Psoas muscle (tissue), 7 donors: ENCODE measurements at regions not wholly inside any gene's neighbourhood (a gene's known extent, or its start where the extent isn't known, plus 50 kb on each side); places are given as distances from the start of the nearest gene placed in this dataset.

Experiments
- ATAC-seq, 4 donors: fragments of 200-7000 bp; cut with Tn5 transposase; one replicate each; pipeline ENCODE4 v1.9.1; 2020; ENCODE audit warnings: moderate library complexity in 3 of 4, mild to moderate bottlenecking in 2 of 4
- DNase-seq, 2 donors: peaks; one replicate each; pipeline ENCODE4 v3.0.0-alpha.2; 2020
- H3K27ac ChIP-seq: fragments of 200-600 bp; one replicate; pipeline ENCODE4 v1.8.0; 2022
- H3K27me3 ChIP-seq, 3 donors: fragments of 200-600 bp in 1 of 3; one replicate each; pipeline versions ENCODE4 v1.6.1 to v1.8.0; 2013 to 2022; ENCODE audit warnings: low read length in 2 of 3, mild to moderate bottlenecking in 2 of 3, moderate library complexity in 1 of 3; ENCODE audit not compliant: insufficient read depth in 3 of 3
- H3K36me3 ChIP-seq, 2 donors: fragments of 200-600 bp in 1 of 2; one replicate each; pipeline versions ENCODE4 v1.6.1 to v1.8.0; 2013 to 2022; ENCODE audit warnings: low read depth in 1 of 2, mild to moderate bottlenecking in 1 of 2, moderate library complexity in 1 of 2; ENCODE audit not compliant: insufficient read depth in 1 of 2
- H3K4me1 ChIP-seq: fragments of 200-600 bp; one replicate; pipeline ENCODE4 v1.8.0; 2022
- H3K4me3 ChIP-seq: fragments of 200-600 bp; one replicate; pipeline ENCODE4 v1.8.0; 2022; ENCODE audit warnings: mild to moderate bottlenecking
- H3K9me3 ChIP-seq: fragments of 200-600 bp; one replicate; pipeline ENCODE4 v1.8.0; 2022
- CTCF ChIP-seq: fragments of 200-600 bp; IDR thresholded peaks from one replicate; pipeline ENCODE4 v1.8.0; 2022; ENCODE audit warnings: antibody characterized with exemption
- WGBS, 3 donors: extraction: QIAGEN DNeasy Blood & Tissue Kit; methylation state at CpG; one replicate each; pipeline versions ENCODE4 v1.1.6 to v1.1.7; 2013; 5-methylcytosine and 5-hydroxymethylcytosine counted together
- intact Hi-C, 2 donors: fragments of 100-400 bp; cut with DNase I; formaldehyde crosslinking; loops; one replicate each; pipeline versions ENCODE4 v1.11.0 to v1.14.2; 2022
- donor health status: healthy with polysubstance abuse.
- donor health status: DM: no; HTN: no; CAD: no; lungs with moderate emphysema.
- donor health status: Bipolar disorder and iron deficiency.
- donor health status: healthy.
- donor health status: DM: yes; HTN: yes; CAD: no.
- donor health status: DM: no; HTN: no; CAD: no.
- donor health status: DM: yes; HTN: yes; CAD: no.

DNA sequence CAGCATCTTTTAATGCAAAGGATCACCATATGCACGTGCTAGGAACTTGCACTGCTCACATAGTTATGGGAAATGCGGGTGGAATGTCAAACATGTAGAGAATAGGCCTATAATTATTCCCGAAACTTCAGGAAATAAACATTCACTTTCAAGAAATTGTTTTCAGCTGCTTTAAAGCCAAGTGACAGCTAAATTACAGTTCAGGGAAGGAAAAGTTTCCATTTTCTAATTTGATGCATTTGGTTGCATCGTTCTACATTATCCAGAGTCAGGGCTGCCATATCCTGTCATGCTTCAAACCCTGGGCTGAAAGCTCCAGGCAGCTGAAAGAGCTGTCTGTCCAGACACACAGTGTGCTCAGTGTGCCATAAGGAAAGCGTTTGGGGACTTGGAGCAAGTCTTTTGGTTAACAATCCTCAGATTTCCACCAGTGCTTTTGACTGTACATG is 518.1 kb downstream of the CSNK1G3 start:
- intact Hi-C loops, result no loop called here
- Histone ChIP-seq H3K9me3 (no peaks in the 10 kb centered on the region), H3K27me3 (no peaks in the 10 kb centered on the region), H3K4me1 (no peaks in the 10 kb centered on the region), H3K36me3 (no peaks in the 10 kb centered on the region), H3K4me3 (no peak overlapping the region), H3K27ac (no peak overlapping the region)
- ATAC-seq (no peak), DNase-seq (no peak)
- 75 to 81% (median 75%) methylated on average over 5 of the region's 5 CpGs for WGBS, 3 donors
- no peak for TF ChIP-seq CTCF

GRCh38 chr5:124027441-124027840 is 515.5 kb downstream of the CSNK1G3 start:
- no peak for DNase-seq
- intact Hi-C loops, result no loop called here
- Histone ChIP-seq H3K36me3 (no peaks in the 10 kb centered on the region), H3K4me1 (no peaks in the 10 kb centered on the region), H3K27ac (no peak overlapping the region), H3K9me3 (no peaks in the 10 kb centered on the region), H3K4me3 (no peak overlapping the region), H3K27me3 (no peaks in the 10 kb centered on the region)
- no peak for TF ChIP-seq CTCF
- ATAC-seq, result no peak
- WGBS, 3 donors, result 88 to 96% (median 91%) methylated on average over 3 of the region's 3 CpGs

DNA sequence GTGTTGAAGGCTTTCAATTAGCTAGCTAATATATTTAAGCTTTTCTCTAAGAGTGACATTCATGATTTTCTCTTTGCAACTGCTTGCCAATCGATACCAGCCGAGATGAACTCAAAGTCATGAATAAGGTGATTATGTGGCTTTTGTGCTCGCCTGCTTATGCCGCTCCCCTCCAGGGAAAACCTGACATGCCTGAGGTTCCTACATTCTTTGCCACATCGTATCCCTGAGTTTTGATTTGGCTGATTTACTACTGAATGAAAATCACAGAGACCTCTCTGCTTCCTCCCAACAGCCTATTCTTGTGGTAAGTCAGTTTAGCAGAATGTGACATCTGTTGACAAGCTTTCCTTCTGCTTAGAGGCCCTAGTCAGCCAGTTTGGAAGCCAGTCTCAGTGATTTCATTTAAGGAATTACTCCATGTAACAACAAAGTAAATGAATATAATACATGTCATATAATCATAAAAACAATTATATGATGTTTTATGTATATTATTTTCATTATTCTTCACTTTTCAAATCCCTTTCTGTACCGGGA is 513.4 kb downstream of the CSNK1G3 start:
- no peak for ATAC-seq
- no peak overlapping the region for H3K4me3 ChIP-seq
- H3K36me3 ChIP-seq, result no peaks in the 10 kb centered on the region
- no peaks in the 10 kb centered on the region for H3K9me3 ChIP-seq
- intact Hi-C loops, result no loop called here
- no peaks in the 10 kb centered on the region for H3K4me1 ChIP-seq
- no peak overlapping the region for H3K27ac ChIP-seq
- no peaks in the 10 kb centered on the region for H3K27me3 ChIP-seq
- TF ChIP-seq CTCF, result no peak
- 74 to 87% (median 80%) methylated on average over 6 of the region's 6 CpGs for whole genome bisulfite sequencing, 3 donors
- no peak for DNase-seq

DNA sequence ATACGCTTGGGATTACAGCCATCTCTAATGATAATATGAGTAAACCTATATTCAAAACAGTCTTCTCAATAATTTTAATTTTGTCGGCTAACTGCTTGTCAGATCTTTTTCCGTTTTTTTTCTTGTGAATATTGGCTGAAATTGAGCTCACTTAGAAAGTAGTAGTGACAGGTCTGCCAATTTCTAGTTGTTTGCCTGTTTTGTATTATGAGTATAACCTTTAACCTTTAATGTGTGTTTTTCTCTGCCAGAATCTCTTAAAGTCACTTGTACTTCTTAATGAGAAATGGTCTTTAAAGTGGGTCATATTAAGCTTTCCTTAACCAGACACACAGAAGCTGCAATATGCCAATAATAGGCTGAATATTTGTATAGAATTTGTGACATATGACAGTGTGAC is 511.0 kb downstream of the CSNK1G3 start:
- no peaks in the 10 kb centered on the region for H3K9me3 ChIP-seq
- H3K4me1 ChIP-seq, result no peaks in the 10 kb centered on the region
- 86 to 93% (median 90%) methylated on average over 3 of the region's 3 CpGs for WGBS, 3 donors
- H3K36me3 ChIP-seq, result no peaks in the 10 kb centered on the region
- no peak overlapping the region for H3K4me3 ChIP-seq
- intact Hi-C loops, result no loop called here
- no peak for TF ChIP-seq CTCF
- H3K27ac ChIP-seq, result no peak overlapping the region
- no peaks in the 10 kb centered on the region for H3K27me3 ChIP-seq
- DNase-seq, result no peak
- no peak for ATAC-seq

- intact Hi-C loops, result no loop called here
- TF ChIP-seq CTCF, result no peak
- WGBS, 3 donors, result 93 to 100% (median 98%) methylated on average over 1 of the region's 1 CpG
Observed at GRCh38 chr5:124021776-124022175, 509.8 kb downstream of the CSNK1G3 start.

More at GRCh38 chr5:124021776-124022175, 509.8 kb downstream of the CSNK1G3 start:
- no peaks in the 10 kb centered on the region for H3K36me3 ChIP-seq
- H3K9me3 ChIP-seq, result no peaks in the 10 kb centered on the region
- no peak overlapping the region for H3K27ac ChIP-seq
- no peak overlapping the region for H3K4me3 ChIP-seq
- H3K4me1 ChIP-seq, result no peaks in the 10 kb centered on the region
- DNase-seq (no peak), ATAC-seq (no peak)
- no peaks in the 10 kb centered on the region for H3K27me3 ChIP-seq
